ENCODE measurements at regions not wholly inside any gene's neighbourhood (a gene's known extent, or its start where the extent isn't known, plus 50 kb on each side); places are given as distances from the start of the nearest gene placed in this dataset.

DNA sequence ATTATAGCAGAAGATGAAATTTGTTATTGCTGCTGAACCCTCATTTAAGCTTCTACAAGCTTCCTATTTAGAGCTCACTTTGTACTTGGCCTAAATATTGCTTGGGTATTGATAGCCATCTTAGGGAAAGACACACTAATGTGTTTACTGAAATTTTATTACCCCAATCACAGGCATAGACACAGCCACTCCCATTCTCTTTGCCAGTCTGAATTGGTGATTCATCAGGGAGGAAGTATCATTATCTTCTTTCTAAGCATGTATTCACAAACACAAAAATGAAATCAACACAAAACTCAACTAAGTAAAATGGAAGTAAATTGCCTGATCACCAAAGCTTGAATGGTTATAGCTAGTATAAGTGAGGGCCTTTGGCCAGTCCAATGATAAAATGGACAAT, 666.3 kb downstream of the TSN start:
- Mint-ChIP-seq H3K27me3 (ENCODE audit: low read depth) (no peaks in the 10 kb centered on the region), H3K27ac (no peak overlapping the region), H3K9me3 (no peaks in the 10 kb centered on the region), H3K36me3 (ENCODE audit: low read depth) (no peaks in the 10 kb centered on the region), H3K4me3 (no peak overlapping the region), H3K4me1 (no peaks in the 10 kb centered on the region)
- no peak for TF ChIP-seq CTCF (IDR thresholded peaks at IDR 0.05; ENCODE audit: unreplicated experiment in 3 of 3)

DNA sequence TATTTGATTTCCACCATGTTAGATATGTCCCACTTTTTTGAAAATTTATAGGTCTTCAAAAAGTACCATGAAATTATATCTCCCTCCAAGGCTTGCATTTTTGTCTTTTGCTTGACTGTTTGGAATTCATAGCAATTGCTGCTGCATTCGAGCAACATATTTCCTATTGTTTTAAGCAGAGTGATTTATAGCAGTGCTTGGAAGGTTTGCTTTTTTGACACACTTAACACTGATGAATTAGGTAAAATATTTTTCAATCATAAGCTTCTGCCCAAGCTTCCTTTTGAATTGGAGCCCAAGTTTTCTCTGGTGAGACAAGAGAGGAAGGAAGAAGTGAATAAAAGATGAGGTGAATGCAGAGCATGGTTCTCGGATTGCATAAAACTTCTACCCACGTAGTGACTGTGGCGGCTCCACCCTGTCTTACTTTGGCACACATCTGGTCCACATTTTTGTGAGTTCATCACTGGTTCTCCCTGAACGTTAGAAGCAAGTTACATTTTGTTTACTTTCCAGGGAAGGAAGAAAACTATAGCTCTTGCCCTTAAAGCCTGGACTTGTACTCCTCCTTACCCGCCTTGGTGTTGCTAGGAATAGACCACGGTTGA, 667.0 kb downstream of the TSN start:
- no peak overlapping the region for H3K4me3 Mint-ChIP-seq
- H3K9me3 Mint-ChIP-seq = no peaks in the 10 kb centered on the region
- no peak overlapping the region for H3K27ac Mint-ChIP-seq
- no peak for TF ChIP-seq CTCF (IDR thresholded peaks at IDR 0.05; ENCODE audit: unreplicated experiment in 3 of 3)
- no peaks in the 10 kb centered on the region for H3K4me1 Mint-ChIP-seq
- H3K27me3 Mint-ChIP-seq (ENCODE audit: low read depth) = no peaks in the 10 kb centered on the region
- no peaks in the 10 kb centered on the region for H3K36me3 Mint-ChIP-seq (ENCODE audit: low read depth)

- TF ChIP-seq CTCF (IDR thresholded peaks at IDR 0.05; ENCODE audit: unreplicated experiment in 3 of 3) = no peak
- Mint-ChIP-seq H3K36me3 (ENCODE audit: low read depth) (no peaks in the 10 kb centered on the region), H3K27me3 (ENCODE audit: low read depth) (no peaks in the 10 kb centered on the region), H3K4me1 (no peaks in the 10 kb centered on the region), H3K9me3 (no peaks in the 10 kb centered on the region), H3K27ac (no peak overlapping the region), H3K4me3 (no peak overlapping the region)
Observed at GRCh38 chr2:122423934-122424333, 668.5 kb downstream of the TSN start.

- Mint-ChIP-seq H3K27ac (peak overlapping the region in 1 of 3 experiments; percentile 73), H3K36me3 (ENCODE audit: low read depth) (no peaks in the 10 kb centered on the region), H3K4me3 (no peak overlapping the region), H3K9me3 (peaks cover 2% of the 10 kb centered on the region), H3K4me1 (no peaks in the 10 kb centered on the region), H3K27me3 (ENCODE audit: low read depth) (peaks cover 3% of the 10 kb centered on the region)
- no peak for TF ChIP-seq CTCF (IDR thresholded peaks at IDR 0.05; ENCODE audit: unreplicated experiment in 3 of 3)
Observed at GRCh38 chr2:122433123-122433754, 677.8 kb downstream of the TSN start.

- Mint-ChIP-seq H3K27ac (no peak overlapping the region), H3K27me3 (ENCODE audit: low read depth) (no peaks in the 10 kb centered on the region), H3K36me3 (ENCODE audit: low read depth) (no peaks in the 10 kb centered on the region), H3K9me3 (peaks cover 11% of the 10 kb centered on the region), H3K4me1 (no peaks in the 10 kb centered on the region), H3K4me3 (no peak overlapping the region)
- TF ChIP-seq CTCF (IDR thresholded peaks at IDR 0.05; ENCODE audit: unreplicated experiment in 3 of 3) = no peak
Observed at GRCh38 chr2:122445003-122445402, 689.6 kb downstream of the TSN start.

DNA sequence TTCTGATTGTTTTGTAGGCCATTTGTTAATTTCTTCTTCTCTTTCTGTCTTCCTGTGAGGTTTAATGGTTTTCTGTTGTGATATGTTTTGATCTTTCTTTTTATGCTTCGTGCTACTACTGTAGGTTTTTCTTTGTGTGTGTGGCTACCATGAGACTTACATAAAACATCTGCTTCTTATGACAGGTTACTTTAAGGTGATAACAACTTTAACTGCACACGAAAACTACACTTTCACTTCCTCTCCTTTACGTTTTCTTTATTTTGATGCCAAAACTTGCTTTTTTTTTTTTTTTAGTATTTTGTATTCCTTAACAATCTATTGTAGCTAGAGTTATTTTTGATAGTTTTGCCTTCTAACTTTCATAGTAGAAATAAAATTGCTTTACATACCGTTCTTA, 691.3 kb downstream of the TSN start:
- H3K4me1 Mint-ChIP-seq = no peaks in the 10 kb centered on the region
- H3K9me3 Mint-ChIP-seq = peaks cover 19% of the 10 kb centered on the region
- H3K27me3 Mint-ChIP-seq (ENCODE audit: low read depth) = no peaks in the 10 kb centered on the region
- H3K4me3 Mint-ChIP-seq = no peak overlapping the region
- TF ChIP-seq CTCF (IDR thresholded peaks at IDR 0.05; ENCODE audit: unreplicated experiment in 3 of 3) = no peak
- no peaks in the 10 kb centered on the region for H3K36me3 Mint-ChIP-seq (ENCODE audit: low read depth)
- no peak overlapping the region for H3K27ac Mint-ChIP-seq
